Mucosa of descending colon (tissue), 3 donors: ENCODE measurements at regions not wholly inside any gene's neighbourhood (a gene's known extent, or its start where the extent isn't known, plus 50 kb on each side); places are given as distances from the start of the nearest gene placed in this dataset.

Experiments
- ATAC-seq: fragments of 200-7000 bp; cut with Tn5 transposase; one replicate; pipeline ENCODE4 v1.9.1; 2020; ENCODE audit warnings: mild to moderate bottlenecking, moderate library complexity
- DNase-seq, 3 donors: peaks; one replicate each; pipeline ENCODE4 v3.0.0-alpha.2; 2020
- H3K36me3 ChIP-seq: fragments of 200-600 bp; one replicate; pipeline ENCODE4 v1.8.0; 2021; ENCODE audit warnings: low read depth, mild to moderate bottlenecking
- H3K4me1 ChIP-seq: fragments of 200-600 bp; one replicate; pipeline ENCODE4 v1.8.0; 2021; ENCODE audit warnings: low read depth, mild to moderate bottlenecking
- H3K4me3 ChIP-seq: fragments of 200-600 bp; one replicate; pipeline ENCODE4 v1.8.0; 2021; ENCODE audit warnings: mild to moderate bottlenecking
- H3K9me3 ChIP-seq: fragments of 200-600 bp; one replicate; pipeline ENCODE4 v1.8.0; 2021; ENCODE audit warnings: mild to moderate bottlenecking
- CTCF ChIP-seq: fragments of 200-600 bp; IDR thresholded peaks from one replicate; pipeline ENCODE4 v1.8.0; 2022; ENCODE audit warnings: antibody characterized with exemption, mild to moderate bottlenecking
- intact Hi-C, 2 donors: fragments of 100-400 bp; cut with DNase I in 1 of 2; cut with micrococcal nuclease in 1 of 2; formaldehyde crosslinking; loops; one replicate each; pipeline versions ENCODE4 v1.11.0 to v1.11.1; 2022; cut with DNase I, micrococcal nuclease
- donor health status: DM: no; HTN: no; CAD: no; lungs with moderate emphysema.
- donor health status: DM: no; HTN: no; CAD: no.
- donor health status: DM: no; HTN: yes; CAD: no.

GRCh38 chr20:24190905-24191304 lies 202.3 kb upstream of the GGTLC1 start:
- intact Hi-C loops: no loop called here
- DNase-seq: no peak
- Histone ChIP-seq H3K4me3 (no peak overlapping the region), H3K36me3 (no peaks in the 10 kb centered on the region), H3K4me1 (no peaks in the 10 kb centered on the region), H3K9me3 (no peaks in the 10 kb centered on the region)
- no peak for ATAC-seq
- TF ChIP-seq CTCF: no peak

GRCh38 chr20:24185791-24186190 lies 197.2 kb upstream of the GGTLC1 start:
- no peak for DNase-seq
- no peak for TF ChIP-seq CTCF
- Histone ChIP-seq H3K4me1 (no peaks in the 10 kb centered on the region), H3K4me3 (no peak overlapping the region), H3K9me3 (no peaks in the 10 kb centered on the region), H3K36me3 (no peaks in the 10 kb centered on the region)
- intact Hi-C loops: no loop called here
- no peak for ATAC-seq

GRCh38 chr20:24181151-24181550 lies 192.6 kb upstream of the GGTLC1 start:
- DNase-seq (no peak), ATAC-seq (no peak)
- intact Hi-C loops: no loop called here
- TF ChIP-seq CTCF: no peak
- no peak overlapping the region for H3K4me3 ChIP-seq
- H3K36me3 ChIP-seq: no peaks in the 10 kb centered on the region
- no peaks in the 10 kb centered on the region for H3K9me3 ChIP-seq
- no peaks in the 10 kb centered on the region for H3K4me1 ChIP-seq

- ATAC-seq (no peak), DNase-seq (no peak)
- no peak overlapping the region for H3K4me3 ChIP-seq
- H3K36me3 ChIP-seq: no peaks in the 10 kb centered on the region
- TF ChIP-seq CTCF: no peak
- H3K9me3 ChIP-seq: no peaks in the 10 kb centered on the region
- intact Hi-C loops: loop anchor here (10.0 kb wide), 1 partner anchor 746 kb away; no protein-coding TSS in a partner anchor
- H3K4me1 ChIP-seq: no peaks in the 10 kb centered on the region
These were observed 180.7 kb upstream of the GGTLC1 start for GRCh38 chr20:24169256-24169655.

GRCh38 chr20:24166412-24166811 lies 177.8 kb upstream of the GGTLC1 start:
- Histone ChIP-seq H3K36me3 (no peaks in the 10 kb centered on the region), H3K9me3 (no peaks in the 10 kb centered on the region), H3K4me3 (no peak overlapping the region), H3K4me1 (no peaks in the 10 kb centered on the region)
- intact Hi-C loops: loop anchor here (10.0 kb wide), 1 partner anchor 748 kb away; no protein-coding TSS in a partner anchor
- DNase-seq: no peak
- TF ChIP-seq CTCF: no peak
- no peak for ATAC-seq

- DNase-seq: no peak
- TF ChIP-seq CTCF: no peak
- intact Hi-C loops: loop anchor here (10.0 kb wide), 1 partner anchor 749 kb away; no protein-coding TSS in a partner anchor
These were observed 177.5 kb upstream of the GGTLC1 start for GRCh38 chr20:24166123-24166381.

More at GRCh38 chr20:24166123-24166381, 177.5 kb upstream of the GGTLC1 start:
- Histone ChIP-seq H3K36me3 (no peaks in the 10 kb centered on the region), H3K4me1 (no peaks in the 10 kb centered on the region), H3K4me3 (no peak overlapping the region), H3K9me3 (no peaks in the 10 kb centered on the region)
- no peak for ATAC-seq
